NT2/D1 (cell line): ENCODE measurements at regions not wholly inside any gene's neighbourhood (a gene's known extent, or its start where the extent isn't known, plus 50 kb on each side); places are given as distances from the start of the nearest gene placed in this dataset.
"Not testable (repeated sequence)": the region's sequence is repeated elsewhere in the genome, so short reads cannot be mapped to it uniquely, and the experiment has no call there.

Source experiments
- SUZ12 ChIP-seq: IDR thresholded peaks from 2 replicates; pipeline ENCODE4 v1.6.1; 2011; ENCODE audit not compliant: insufficient read length, insufficient read depth; ENCODE audit errors: extremely low read depth
- YY1 ChIP-seq: IDR thresholded peaks from 2 replicates; pipeline ENCODE4 v1.6.1; 2011; ENCODE audit not compliant: insufficient read length, insufficient read depth
- ZNF274 ChIP-seq: IDR thresholded peaks from 2 replicates; pipeline ENCODE4 v1.6.1; 2011; ENCODE audit warnings: mild to moderate bottlenecking, low read depth, low read length

DNA sequence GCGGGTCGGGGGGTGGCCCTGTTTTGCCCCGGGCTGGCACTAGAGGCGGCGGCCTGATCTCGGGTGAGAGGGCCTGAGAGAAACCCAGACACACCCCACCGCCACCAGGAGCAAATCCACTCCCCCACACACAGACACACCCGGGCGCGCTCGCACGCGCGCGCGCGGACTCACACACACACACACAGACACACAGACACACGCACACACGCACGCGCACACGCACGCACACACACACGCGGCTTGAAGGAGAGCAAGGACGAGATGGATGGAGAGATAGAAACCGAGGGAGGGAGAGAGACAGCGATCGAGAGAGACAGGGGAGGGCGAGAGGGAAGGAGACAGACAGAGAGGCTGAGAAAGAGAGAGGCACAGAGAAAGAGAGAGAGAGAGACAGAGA is 108.8 kb upstream of the RHOU start:
- not testable (repeated sequence) for TF ChIP-seq SUZ12, YY1, ZNF274
